ENCODE measurements at regions not wholly inside any gene's neighbourhood (a gene's known extent, or its start where the extent isn't known, plus 50 kb on each side); places are given as distances from the start of the nearest gene placed in this dataset.

GRCh38 chr10:9302140-9302746 lies 1247.8 kb downstream of the GATA3 start:
- Mint-ChIP-seq H3K4me3 (no peak overlapping the region), H3K36me3 (no peaks in the 10 kb centered on the region), H3K4me1 (no peaks in the 10 kb centered on the region), H3K9me3 (no peaks in the 10 kb centered on the region), H3K27ac (no peak overlapping the region), H3K27me3 (ENCODE audit: low read depth in 2 of 2) (peaks cover 6 to 14% of the 10 kb centered on the region in 2 donors)
- H3K27me3 ChIP-seq (ENCODE audit: control insufficient read depth, insufficient read depth, low read length), result peaks cover 2% of the 10 kb centered on the region
- ATAC-seq, result peak in 1 of 3 donors; percentile 59
- no peaks in the 10 kb centered on the region for H3K4me1 ChIP-seq (ENCODE audit: control insufficient read depth, insufficient read depth, low read length)
- H3K9me3 ChIP-seq (ENCODE audit: control insufficient read depth, insufficient read depth, low read length), result no peaks in the 10 kb centered on the region
- H3K27ac ChIP-seq (ENCODE audit: low read length), result no peak overlapping the region
- peak; percentile 38 for TF ChIP-seq CTCF (IDR thresholded peaks at IDR 0.05)
- WGBS (ENCODE audit: insufficient coverage), result 0% methylated on average over 1 of the region's 3 CpGs
- intact Hi-C loops (cut with micrococcal nuclease), result loop anchor here (5.0 kb wide), 1 partner anchor 1775 kb away; no protein-coding TSS in a partner anchor
- H3K4me3 ChIP-seq (ENCODE audit: low read length), result no peak overlapping the region
- H3K36me3 ChIP-seq (ENCODE audit: control insufficient read depth, insufficient read depth, low read length), result no peaks in the 10 kb centered on the region
- DNase-seq, result peak in 1 of 2 donors; percentile 71

GRCh38 chr10:9305018-9305655 lies 1250.6 kb downstream of the GATA3 start:
- H3K36me3 Mint-ChIP-seq, result no peaks in the 10 kb centered on the region
- Histone ChIP-seq H3K4me1 (ENCODE audit: control insufficient read depth, insufficient read depth, low read length) (no peaks in the 10 kb centered on the region), H3K27ac (ENCODE audit: low read length) (no peak overlapping the region), H3K9me3 (ENCODE audit: control insufficient read depth, insufficient read depth, low read length) (no peaks in the 10 kb centered on the region), H3K4me3 (ENCODE audit: low read length) (no peak overlapping the region), H3K36me3 (ENCODE audit: control insufficient read depth, insufficient read depth, low read length) (no peaks in the 10 kb centered on the region), H3K27me3 (ENCODE audit: control insufficient read depth, insufficient read depth, low read length) (peaks cover 2% of the 10 kb centered on the region)
- intact Hi-C loops (cut with micrococcal nuclease), result no loop called here
- H3K27me3 Mint-ChIP-seq (ENCODE audit: low read depth in 2 of 2), result peaks cover 6 to 21% of the 10 kb centered on the region in 2 donors
- 74% methylated on average over 5 of the region's 6 CpGs for WGBS (ENCODE audit: insufficient coverage)
- H3K27ac Mint-ChIP-seq, result no peak overlapping the region
- no peak for ATAC-seq
- H3K4me1 Mint-ChIP-seq, result no peaks in the 10 kb centered on the region
- no peak for TF ChIP-seq CTCF (IDR thresholded peaks at IDR 0.05)
- no peak overlapping the region for H3K4me3 Mint-ChIP-seq
- peak in 1 of 2 donors; percentile 48 for DNase-seq
- H3K9me3 Mint-ChIP-seq, result no peaks in the 10 kb centered on the region

- Mint-ChIP-seq H3K4me3 (no peak overlapping the region), H3K9me3 (no peaks in the 10 kb centered on the region), H3K36me3 (no peaks in the 10 kb centered on the region), H3K4me1 (no peaks in the 10 kb centered on the region), H3K27ac (no peak overlapping the region), H3K27me3 (ENCODE audit: low read depth in 2 of 2) (peaks cover 9 to 44% of the 10 kb centered on the region in 2 donors)
- Histone ChIP-seq H3K27ac (ENCODE audit: low read length) (no peak overlapping the region), H3K27me3 (ENCODE audit: control insufficient read depth, insufficient read depth, low read length) (peaks cover 2% of the 10 kb centered on the region), H3K36me3 (ENCODE audit: control insufficient read depth, insufficient read depth, low read length) (no peaks in the 10 kb centered on the region), H3K4me3 (ENCODE audit: low read length) (no peak overlapping the region), H3K4me1 (ENCODE audit: control insufficient read depth, insufficient read depth, low read length) (no peaks in the 10 kb centered on the region), H3K9me3 (ENCODE audit: control insufficient read depth, insufficient read depth, low read length) (no peaks in the 10 kb centered on the region)
- TF ChIP-seq CTCF (IDR thresholded peaks at IDR 0.05), result no peak
- intact Hi-C loops (cut with micrococcal nuclease), result no loop called here
- DNase-seq (no peak), ATAC-seq (no peak)
- WGBS (ENCODE audit: insufficient coverage), result 88% methylated on average over 3 of the region's 4 CpGs
Observed at GRCh38 chr10:9311702-9312499, 1257.4 kb downstream of the GATA3 start.
